Smooth muscle cell (in vitro differentiated cells): ENCODE measurements at regions not wholly inside any gene's neighbourhood (a gene's known extent, or its start where the extent isn't known, plus 50 kb on each side); places are given as distances from the start of the nearest gene placed in this dataset.

Source experiments
- DNase-seq: peaks from one replicate; lab custom pipeline; 2025; ENCODE audit not compliant: unreplicated experiment; lab: John Stamatoyannopoulos, UW
- H2AFZ ChIP-seq: fragments of 200-600 bp; sonication (generic); 2 replicates; pipeline ENCODE4 v1.6.0; 2016; ENCODE audit warnings: antibody characterized with exemption, low read depth, mild to moderate bottlenecking
- H3F3A ChIP-seq: fragments of 200-600 bp; sonication (generic); 2 replicates; pipeline ENCODE4 v1.6.0; 2017; ENCODE audit warnings: antibody characterized with exemption, low read depth
- H3K27ac ChIP-seq: fragments of 200-600 bp; sonication (generic); 2 replicates; pipeline ENCODE4 v1.5.1; 2016; ENCODE audit warnings: low read depth, mild to moderate bottlenecking
- H3K27me3 ChIP-seq: fragments of 200-600 bp; sonication (generic); 2 replicates; pipeline ENCODE4 v1.6.1; 2016; ENCODE audit warnings: low read depth, mild to moderate bottlenecking
- H3K36me3 ChIP-seq: fragments of 200-600 bp; sonication (generic); 2 replicates; pipeline ENCODE4 v1.5.1; 2016; ENCODE audit warnings: low read depth
- H3K4me1 ChIP-seq: fragments of 200-600 bp; sonication (generic); 2 replicates; pipeline ENCODE4 v1.5.1; 2016; ENCODE audit warnings: low read depth
- H3K4me2 ChIP-seq: fragments of 200-600 bp; sonication (generic); 2 replicates; pipeline ENCODE4 v1.6.0; 2016; ENCODE audit warnings: mild to moderate bottlenecking
- H3K4me3 ChIP-seq: fragments of 200-600 bp; sonication (generic); 2 replicates; pipeline ENCODE4 v1.5.1; 2016; ENCODE audit warnings: mild to moderate bottlenecking
- H3K79me2 ChIP-seq: fragments of 200-600 bp; sonication (generic); 2 replicates; pipeline ENCODE4 v1.6.0; 2016; ENCODE audit warnings: low read depth, mild to moderate bottlenecking
- H3K9ac ChIP-seq: fragments of 200-600 bp; sonication (generic); 2 replicates; pipeline ENCODE4 v1.6.0; 2016; ENCODE audit warnings: low read depth
- H3K9me3 ChIP-seq: fragments of 200-600 bp; sonication (generic); replicated peaks from 2 replicates; pipeline ENCODE4 v1.5.1; 2016; ENCODE audit warnings: low read depth
- H4K20me1 ChIP-seq: fragments of 200-600 bp; sonication (generic); 2 replicates; pipeline ENCODE4 v1.6.0; 2016; ENCODE audit warnings: low read depth
- WGBS: methylation state at CpG from one replicate; pipeline ENCODE4 v1.1.7; 2016; ENCODE audit warnings: low lambda C conversion rate; 5-methylcytosine and 5-hydroxymethylcytosine counted together
- TF ChIP-seq, protein P1 (sequence below): fragments of 200-600 bp; sonication (generic); IDR thresholded peaks from 2 replicates; pipeline ENCODE4 v1.5.1; 2017; ENCODE audit warnings: borderline replicate concordance, mild to moderate bottlenecking, antibody characterized with exemption; ENCODE audit not compliant: insufficient read depth, poor library complexity, severe bottlenecking

DNA sequence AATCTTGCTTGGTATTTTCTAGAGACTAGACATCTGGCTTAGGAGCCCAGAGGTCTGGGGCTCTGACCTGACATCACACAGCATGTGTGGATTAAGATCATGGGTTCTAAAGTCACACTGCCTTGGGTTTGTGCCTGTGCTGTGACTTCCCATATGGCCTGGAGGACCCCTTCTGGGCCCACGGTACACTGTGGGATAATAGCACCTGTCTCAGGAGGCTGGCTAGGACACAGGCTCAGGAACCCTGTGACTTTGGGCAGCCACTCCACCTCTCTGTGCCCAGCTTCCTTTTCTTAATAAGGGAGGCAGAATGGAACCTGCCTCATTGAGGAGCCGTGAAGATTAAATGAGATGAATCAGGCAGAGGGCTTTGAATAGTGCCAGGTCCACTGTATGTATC lies 99.2 kb upstream of the B3GAT1 start:
- no peak overlapping the region for H3K4me3 ChIP-seq

DNA sequence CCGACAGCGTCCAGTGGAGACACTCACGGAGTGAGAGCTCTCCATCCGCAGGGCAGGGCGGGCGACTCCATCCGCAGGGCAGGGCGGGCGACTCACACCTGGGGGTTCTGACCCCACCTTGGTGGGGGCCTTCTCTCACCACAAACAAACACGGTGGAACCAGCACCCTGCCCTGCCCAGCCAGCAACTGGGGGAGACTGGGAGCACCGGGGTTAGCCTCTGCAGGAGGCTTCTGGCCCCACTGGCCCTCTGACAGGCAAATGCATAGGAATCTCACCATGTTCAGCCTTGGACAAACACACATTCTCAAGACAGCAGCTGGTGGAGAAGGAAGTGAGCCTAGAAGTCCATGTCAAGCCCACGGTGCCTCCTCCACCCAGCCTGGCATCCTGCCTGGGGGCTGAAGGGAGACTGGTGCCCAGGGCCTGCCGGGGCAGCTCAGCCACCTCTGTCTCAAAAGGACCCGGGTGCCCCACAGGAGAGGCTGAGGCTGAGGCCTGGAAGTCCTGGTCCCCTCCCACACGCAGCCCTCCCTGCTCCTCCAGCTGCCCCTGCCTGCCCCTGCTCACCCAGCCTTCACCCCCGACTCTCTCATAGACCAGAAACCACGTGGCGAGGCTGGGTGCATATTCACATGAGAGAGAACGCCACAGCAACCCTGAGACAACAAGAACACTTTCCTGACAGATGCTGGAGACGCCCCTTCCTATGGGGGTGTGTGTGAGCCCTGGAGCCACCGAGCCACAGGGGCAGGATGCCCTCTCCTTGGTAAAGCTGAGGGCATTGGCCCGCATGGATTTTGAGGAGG lies 98.4 kb upstream of the B3GAT1 start:
- no peak for DNase-seq
- 83% methylated on average over 22 of the region's 22 CpGs for WGBS
- H3K27ac ChIP-seq = no peak overlapping the region
- H3K4me1 ChIP-seq = no peaks in the 10 kb centered on the region
- no peak overlapping the region for H2AFZ ChIP-seq
- no peak overlapping the region for H3K9ac ChIP-seq
- no peaks in the 10 kb centered on the region for H3K36me3 ChIP-seq
- no peak overlapping the region for H3K4me2 ChIP-seq
- no peaks in the 10 kb centered on the region for H4K20me1 ChIP-seq
- TF ChIP-seq, protein P1, sequence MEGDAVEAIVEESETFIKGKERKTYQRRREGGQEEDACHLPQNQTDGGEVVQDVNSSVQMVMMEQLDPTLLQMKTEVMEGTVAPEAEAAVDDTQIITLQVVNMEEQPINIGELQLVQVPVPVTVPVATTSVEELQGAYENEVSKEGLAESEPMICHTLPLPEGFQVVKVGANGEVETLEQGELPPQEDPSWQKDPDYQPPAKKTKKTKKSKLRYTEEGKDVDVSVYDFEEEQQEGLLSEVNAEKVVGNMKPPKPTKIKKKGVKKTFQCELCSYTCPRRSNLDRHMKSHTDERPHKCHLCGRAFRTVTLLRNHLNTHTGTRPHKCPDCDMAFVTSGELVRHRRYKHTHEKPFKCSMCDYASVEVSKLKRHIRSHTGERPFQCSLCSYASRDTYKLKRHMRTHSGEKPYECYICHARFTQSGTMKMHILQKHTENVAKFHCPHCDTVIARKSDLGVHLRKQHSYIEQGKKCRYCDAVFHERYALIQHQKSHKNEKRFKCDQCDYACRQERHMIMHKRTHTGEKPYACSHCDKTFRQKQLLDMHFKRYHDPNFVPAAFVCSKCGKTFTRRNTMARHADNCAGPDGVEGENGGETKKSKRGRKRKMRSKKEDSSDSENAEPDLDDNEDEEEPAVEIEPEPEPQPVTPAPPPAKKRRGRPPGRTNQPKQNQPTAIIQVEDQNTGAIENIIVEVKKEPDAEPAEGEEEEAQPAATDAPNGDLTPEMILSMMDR = no peak
- H3K9me3 ChIP-seq = no peaks in the 10 kb centered on the region
- no peaks in the 10 kb centered on the region for H3F3A ChIP-seq
- no peaks in the 10 kb centered on the region for H3K79me2 ChIP-seq
- H3K27me3 ChIP-seq = peaks cover 15% of the 10 kb centered on the region
- H3K4me3 ChIP-seq = no peak overlapping the region

More for the DNA sequence above, 99.2 kb upstream of the B3GAT1 start:
- no peaks in the 10 kb centered on the region for H3K4me1 ChIP-seq
- H3K36me3 ChIP-seq = no peaks in the 10 kb centered on the region
- no peak for DNase-seq
- H3F3A ChIP-seq = no peaks in the 10 kb centered on the region
- no peak overlapping the region for H3K4me2 ChIP-seq
- no peak overlapping the region for H3K9ac ChIP-seq
- H4K20me1 ChIP-seq = no peaks in the 10 kb centered on the region
- H3K79me2 ChIP-seq = no peaks in the 10 kb centered on the region
- no peak overlapping the region for H2AFZ ChIP-seq
- TF ChIP-seq, protein P1 = no peak
- H3K27me3 ChIP-seq = peaks cover 15% of the 10 kb centered on the region
- no peak overlapping the region for H3K27ac ChIP-seq
- H3K9me3 ChIP-seq = no peaks in the 10 kb centered on the region
- 95% methylated on average over 2 of the region's 2 CpGs for WGBS

DNA sequence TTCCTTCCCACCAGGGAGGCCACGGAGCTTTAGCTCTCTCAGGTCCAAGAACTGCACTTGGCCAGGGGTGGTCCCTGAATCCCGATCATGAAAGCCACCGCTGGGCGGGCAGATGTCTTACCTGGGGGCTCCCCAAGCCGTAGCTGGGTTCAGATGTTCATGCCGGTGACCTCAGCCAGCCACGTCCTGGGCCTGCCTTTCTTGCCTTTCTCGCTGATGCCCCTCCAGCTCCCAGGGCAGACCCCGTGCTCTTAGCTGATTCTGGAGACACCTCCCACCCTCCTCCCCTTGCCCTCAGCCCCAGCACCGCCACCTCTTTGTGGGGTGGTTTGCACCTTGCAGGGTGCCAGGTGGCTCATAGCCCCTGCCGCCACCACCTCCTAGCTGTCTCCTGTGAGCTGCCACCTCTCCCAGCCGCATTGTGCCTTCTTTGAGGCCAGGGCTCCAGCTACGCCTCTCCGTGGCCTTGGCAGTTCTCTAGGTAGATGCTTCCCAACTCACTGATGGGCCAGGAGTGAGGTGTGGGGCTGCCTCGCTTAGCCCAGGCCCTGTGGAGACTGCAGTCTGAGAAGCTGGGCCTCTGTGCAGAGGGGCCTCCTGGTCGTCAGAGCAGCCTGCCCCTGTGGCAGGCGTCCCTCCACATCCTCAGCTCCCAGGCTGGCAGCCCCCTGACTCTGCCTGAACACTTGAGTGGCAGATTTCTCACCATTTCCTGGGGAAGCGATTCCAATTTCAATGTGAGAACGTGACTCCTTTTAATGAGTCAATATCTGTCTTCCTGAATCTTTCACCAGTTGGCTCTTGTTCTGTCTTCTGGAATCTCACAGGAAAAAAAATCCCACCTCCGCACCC lies 97.6 kb upstream of the B3GAT1 start:
- H3K9ac ChIP-seq = no peak overlapping the region
- H3K27ac ChIP-seq = no peak overlapping the region
- TF ChIP-seq, protein P1 = no peak
- no peak overlapping the region for H3K4me2 ChIP-seq
- H3K4me1 ChIP-seq = no peaks in the 10 kb centered on the region
- no peaks in the 10 kb centered on the region for H3F3A ChIP-seq
- no peak for DNase-seq
- H3K36me3 ChIP-seq = no peaks in the 10 kb centered on the region
- no peak overlapping the region for H3K4me3 ChIP-seq
- no peaks in the 10 kb centered on the region for H4K20me1 ChIP-seq
- H3K79me2 ChIP-seq = no peaks in the 10 kb centered on the region
- no peak overlapping the region for H2AFZ ChIP-seq
- 82% methylated on average over 20 of the region's 20 CpGs for WGBS
- no peaks in the 10 kb centered on the region for H3K9me3 ChIP-seq
- peaks cover 15% of the 10 kb centered on the region for H3K27me3 ChIP-seq
